ENCODE measurements at regions not wholly inside any gene's neighbourhood (a gene's known extent, or its start where the extent isn't known, plus 50 kb on each side); places are given as distances from the start of the nearest gene placed in this dataset.

DNA sequence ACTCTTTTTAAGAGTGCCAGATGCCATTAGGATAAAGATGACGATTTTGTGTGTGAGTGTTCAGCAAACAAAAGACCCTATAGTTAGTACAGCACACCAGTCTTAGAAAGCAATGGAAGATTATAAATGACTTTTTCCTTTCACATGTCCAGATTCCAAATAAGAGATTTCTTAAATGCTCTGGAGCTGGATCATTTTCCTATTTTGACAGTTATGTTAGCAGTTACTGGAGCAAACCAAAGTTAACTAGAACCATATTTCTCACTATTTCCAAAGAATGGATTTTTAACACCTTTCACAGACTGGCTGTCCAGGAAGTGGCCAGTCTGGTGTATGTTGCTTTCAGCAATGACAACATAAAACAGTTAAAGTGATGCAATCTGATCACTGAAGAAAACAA lies 905.8 kb upstream of the ADGRL2 start:
- TF ChIP-seq, protein P1, sequence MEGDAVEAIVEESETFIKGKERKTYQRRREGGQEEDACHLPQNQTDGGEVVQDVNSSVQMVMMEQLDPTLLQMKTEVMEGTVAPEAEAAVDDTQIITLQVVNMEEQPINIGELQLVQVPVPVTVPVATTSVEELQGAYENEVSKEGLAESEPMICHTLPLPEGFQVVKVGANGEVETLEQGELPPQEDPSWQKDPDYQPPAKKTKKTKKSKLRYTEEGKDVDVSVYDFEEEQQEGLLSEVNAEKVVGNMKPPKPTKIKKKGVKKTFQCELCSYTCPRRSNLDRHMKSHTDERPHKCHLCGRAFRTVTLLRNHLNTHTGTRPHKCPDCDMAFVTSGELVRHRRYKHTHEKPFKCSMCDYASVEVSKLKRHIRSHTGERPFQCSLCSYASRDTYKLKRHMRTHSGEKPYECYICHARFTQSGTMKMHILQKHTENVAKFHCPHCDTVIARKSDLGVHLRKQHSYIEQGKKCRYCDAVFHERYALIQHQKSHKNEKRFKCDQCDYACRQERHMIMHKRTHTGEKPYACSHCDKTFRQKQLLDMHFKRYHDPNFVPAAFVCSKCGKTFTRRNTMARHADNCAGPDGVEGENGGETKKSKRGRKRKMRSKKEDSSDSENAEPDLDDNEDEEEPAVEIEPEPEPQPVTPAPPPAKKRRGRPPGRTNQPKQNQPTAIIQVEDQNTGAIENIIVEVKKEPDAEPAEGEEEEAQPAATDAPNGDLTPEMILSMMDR (conservative IDR thresholded peaks at IDR 0.05; ENCODE audit: low read depth, low read length) = no peak
- no peak for TF ChIP-seq EZH2 (IDR thresholded peaks at IDR 0.05; ENCODE audit: borderline replicate concordance, low read depth, low read length, poor library complexity, severe bottlenecking)
- ChIA-PET POLR2A (ENCODE audit: low non-redundant PET) (no interaction called here), CTCF (no interaction called here)
- no peaks in the 10 kb centered on the region for H3K9me3 ChIP-seq (ENCODE audit: low read depth, low read length, poor library complexity, severe bottlenecking)
- H3K27ac ChIP-seq (ENCODE audit: low read depth, low read length, poor library complexity, severe bottlenecking) = no peak overlapping the region
- DNase-seq (ENCODE audit: low spot score) = no peak
- no TSS peak for BruUV-seq (replicated peaks)
- no peaks in the 10 kb centered on the region for H3K36me3 ChIP-seq (ENCODE audit: insufficient read depth, low read length, poor library complexity, severe bottlenecking)
- H3K4me3 ChIP-seq (ENCODE audit: low read depth, low read length, poor library complexity, severe bottlenecking) = no peak overlapping the region
- intact Hi-C loops (cut with micrococcal nuclease; ENCODE audit: unreplicated experiment) = no loop called here
- no peaks in the 10 kb centered on the region for H3K4me1 ChIP-seq (ENCODE audit: insufficient read depth, low read length, poor library complexity, severe bottlenecking)
- H3K27me3 ChIP-seq (replicated peaks; ENCODE audit: insufficient read depth, low read depth, low read length, poor library complexity) = no peaks in the 10 kb centered on the region

DNA sequence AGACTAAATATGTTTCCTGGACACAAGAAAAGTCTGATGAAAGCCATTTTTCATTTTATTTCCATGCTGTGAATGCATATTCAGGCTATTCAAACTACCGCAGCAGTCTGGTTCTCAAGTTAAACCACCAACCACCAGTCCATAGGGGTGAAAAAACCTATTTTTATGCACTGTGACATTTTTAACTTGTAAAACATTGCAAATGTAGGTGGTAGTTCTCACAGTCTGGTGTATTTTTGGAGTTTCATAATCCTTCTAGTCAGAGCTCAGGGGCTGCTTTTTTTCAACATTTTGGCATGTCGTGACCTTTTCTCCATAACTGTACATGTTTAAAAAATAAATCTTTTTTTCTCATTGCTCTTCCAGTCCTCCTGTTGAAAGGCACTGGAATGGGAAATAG lies 907.6 kb upstream of the ADGRL2 start:
- CTCF ChIA-PET = no interaction called here
- TF ChIP-seq, protein P1 (conservative IDR thresholded peaks at IDR 0.05; ENCODE audit: low read depth, low read length) = no peak
- no peak for TF ChIP-seq EZH2 (IDR thresholded peaks at IDR 0.05; ENCODE audit: borderline replicate concordance, low read depth, low read length, poor library complexity, severe bottlenecking)
- POLR2A ChIA-PET (ENCODE audit: low non-redundant PET) = no interaction called here
- Histone ChIP-seq H3K4me3 (ENCODE audit: low read depth, low read length, poor library complexity, severe bottlenecking) (no peak overlapping the region), H3K9me3 (ENCODE audit: low read depth, low read length, poor library complexity, severe bottlenecking) (no peaks in the 10 kb centered on the region), H3K36me3 (ENCODE audit: insufficient read depth, low read length, poor library complexity, severe bottlenecking) (no peaks in the 10 kb centered on the region), H3K4me1 (ENCODE audit: insufficient read depth, low read length, poor library complexity, severe bottlenecking) (no peaks in the 10 kb centered on the region), H3K27ac (ENCODE audit: low read depth, low read length, poor library complexity, severe bottlenecking) (no peak overlapping the region), H3K27me3 (replicated peaks; ENCODE audit: insufficient read depth, low read depth, low read length, poor library complexity) (no peaks in the 10 kb centered on the region)
- no peak for DNase-seq (ENCODE audit: low spot score)
- intact Hi-C loops (cut with micrococcal nuclease; ENCODE audit: unreplicated experiment) = no loop called here
- BruUV-seq (replicated peaks) = no TSS peak

DNA sequence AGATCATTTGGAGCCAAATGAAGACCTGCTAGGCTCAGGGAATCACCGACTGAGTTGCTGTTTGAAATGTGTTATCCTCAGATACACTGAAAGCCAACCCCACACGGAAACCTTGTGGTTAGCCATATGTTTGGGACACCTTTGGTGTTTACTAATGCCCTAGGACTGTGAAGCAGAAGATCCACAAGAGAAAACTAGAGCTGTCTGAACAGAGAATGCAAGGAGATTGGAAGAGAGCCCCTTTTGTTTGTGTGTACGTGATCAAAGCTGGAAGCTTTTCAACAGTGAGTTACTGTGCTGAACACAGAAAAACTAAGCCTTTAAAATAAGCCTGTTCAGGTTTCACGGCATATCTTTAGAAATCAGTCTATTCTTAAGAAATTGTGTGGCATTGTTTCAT lies 908.2 kb upstream of the ADGRL2 start:
- H3K27ac ChIP-seq (ENCODE audit: low read depth, low read length, poor library complexity, severe bottlenecking) = no peak overlapping the region
- H3K4me3 ChIP-seq (ENCODE audit: low read depth, low read length, poor library complexity, severe bottlenecking) = no peak overlapping the region
- BruUV-seq (replicated peaks) = no TSS peak
- DNase-seq (ENCODE audit: low spot score) = no peak
- no peaks in the 10 kb centered on the region for H3K36me3 ChIP-seq (ENCODE audit: insufficient read depth, low read length, poor library complexity, severe bottlenecking)
- intact Hi-C loops (cut with micrococcal nuclease; ENCODE audit: unreplicated experiment) = no loop called here
- POLR2A ChIA-PET (ENCODE audit: low non-redundant PET) = no interaction called here
- no peaks in the 10 kb centered on the region for H3K4me1 ChIP-seq (ENCODE audit: insufficient read depth, low read length, poor library complexity, severe bottlenecking)
- no peaks in the 10 kb centered on the region for H3K9me3 ChIP-seq (ENCODE audit: low read depth, low read length, poor library complexity, severe bottlenecking)
- CTCF ChIA-PET = no interaction called here
- TF ChIP-seq, protein P1 (conservative IDR thresholded peaks at IDR 0.05; ENCODE audit: low read depth, low read length) = no peak
- TF ChIP-seq EZH2 (IDR thresholded peaks at IDR 0.05; ENCODE audit: borderline replicate concordance, low read depth, low read length, poor library complexity, severe bottlenecking) = no peak
- H3K27me3 ChIP-seq (replicated peaks; ENCODE audit: insufficient read depth, low read depth, low read length, poor library complexity) = no peaks in the 10 kb centered on the region

Measured in A673 (cell line).